Suprapubic skin (tissue), 4 donors: ENCODE measurements at regions not wholly inside any gene's neighbourhood (a gene's known extent, or its start where the extent isn't known, plus 50 kb on each side); places are given as distances from the start of the nearest gene placed in this dataset.

ENCODE experiments used
- DNase-seq, 2 donors: peaks; one replicate each; pipeline ENCODE4 v3.0.0-alpha.2; 2019; ENCODE audit warnings: low spot score in 2 of 2
- H3K27ac ChIP-seq: fragments of 200-600 bp; sonication (generic); one replicate; pipeline ENCODE4 v1.5.1; 2019
- H3K27me3 ChIP-seq: fragments of 200-600 bp; sonication (generic); one replicate; pipeline ENCODE4 v1.5.1; 2019
- H3K36me3 ChIP-seq: fragments of 200-600 bp; sonication (generic); one replicate; pipeline ENCODE4 v1.5.1; 2019
- H3K4me1 ChIP-seq: fragments of 200-600 bp; sonication (generic); one replicate; pipeline ENCODE4 v1.5.1; 2019
- H3K4me3 ChIP-seq: fragments of 200-600 bp; sonication (generic); one replicate; pipeline ENCODE4 v1.5.1; 2019; ENCODE audit warnings: mild to moderate bottlenecking
- H3K9me3 ChIP-seq: fragments of 200-600 bp; sonication (generic); one replicate; pipeline ENCODE4 v1.5.1; 2019
- CTCF ChIP-seq, 2 donors: fragments of 200-600 bp in 1 of 2; fragments of 450-650 bp in 1 of 2; sonication (generic) in 1 of 2; IDR thresholded peaks; one replicate each; pipeline ENCODE4 v1.5.1; 2016 to 2019; ENCODE audit warnings: antibody characterized with exemption in 2 of 2, mild to moderate bottlenecking in 1 of 2, moderate library complexity in 1 of 2
- EP300 ChIP-seq: sonication (generic); formaldehyde crosslinking; IDR thresholded peaks from one replicate; pipeline ENCODE4 v1.6.1; 2017; ENCODE audit warnings: antibody characterized with exemption
- POLR2A ChIP-seq, 2 donors: fragments of 450-650 bp; IDR thresholded peaks; one replicate each; pipeline ENCODE4 v1.6.1; 2017; ENCODE audit warnings: antibody characterized with exemption in 2 of 2, mild to moderate bottlenecking in 2 of 2, moderate library complexity in 2 of 2
- POLR2AphosphoS5 ChIP-seq, 3 donors: sonication (generic); formaldehyde crosslinking; IDR thresholded peaks; one replicate each; pipeline ENCODE4 v1.6.1; 2017; ENCODE audit warnings: antibody characterized with exemption in 3 of 3
- WGBS: methylation state at CpG from one replicate; pipeline ENCODE4 v1.1.5; 2018; 5-methylcytosine and 5-hydroxymethylcytosine counted together

- TF ChIP-seq EP300 (no peak), CTCF (IDR thresholded peaks at IDR 0.05) (no peak), POLR2A (IDR thresholded peaks at IDR 0.05) (no peak), POLR2AphosphoS5 (IDR thresholded peaks at IDR 0.05) (no peak)
- 81% methylated on average over 6 of the region's 6 CpGs for WGBS
Measured at GRCh38 chr11:119560291-119560690, 137.3 kb upstream of the THY1 start.

GRCh38 chr11:119552106-119552485, 129.1 kb upstream of the THY1 start:
- H3K4me1 ChIP-seq: no peaks in the 10 kb centered on the region
- no peaks in the 10 kb centered on the region for H3K36me3 ChIP-seq
- TF ChIP-seq EP300: no peak
- TF ChIP-seq POLR2A (IDR thresholded peaks at IDR 0.05): no peak
- TF ChIP-seq CTCF (IDR thresholded peaks at IDR 0.05): no peak
- no peak for TF ChIP-seq POLR2AphosphoS5 (IDR thresholded peaks at IDR 0.05)
- DNase-seq: no peak
- H3K27me3 ChIP-seq: no peaks in the 10 kb centered on the region
- no peaks in the 10 kb centered on the region for H3K9me3 ChIP-seq
- no peak overlapping the region for H3K27ac ChIP-seq
- no peak overlapping the region for H3K4me3 ChIP-seq

More at GRCh38 chr11:119560291-119560690, 137.3 kb upstream of the THY1 start:
- no peaks in the 10 kb centered on the region for H3K4me1 ChIP-seq
- no peak overlapping the region for H3K4me3 ChIP-seq
- no peaks in the 10 kb centered on the region for H3K27me3 ChIP-seq
- DNase-seq: no peak
- no peaks in the 10 kb centered on the region for H3K36me3 ChIP-seq
- no peaks in the 10 kb centered on the region for H3K9me3 ChIP-seq
- H3K27ac ChIP-seq: no peak overlapping the region

- no peak for DNase-seq
- H3K4me1 ChIP-seq: no peaks in the 10 kb centered on the region
- H3K27ac ChIP-seq: no peak overlapping the region
- no peak for TF ChIP-seq EP300
- TF ChIP-seq CTCF (IDR thresholded peaks at IDR 0.05): no peak
- no peak for TF ChIP-seq POLR2A (IDR thresholded peaks at IDR 0.05)
- TF ChIP-seq POLR2AphosphoS5 (IDR thresholded peaks at IDR 0.05): no peak
- H3K9me3 ChIP-seq: no peaks in the 10 kb centered on the region
- H3K36me3 ChIP-seq: no peaks in the 10 kb centered on the region
- no peaks in the 10 kb centered on the region for H3K27me3 ChIP-seq
- WGBS: 50% methylated on average over 5 of the region's 5 CpGs
- H3K4me3 ChIP-seq: no peak overlapping the region
Measured at GRCh38 chr11:119551420-119552105, 128.6 kb upstream of the THY1 start.

- Histone ChIP-seq H3K36me3 (no peaks in the 10 kb centered on the region), H3K4me3 (no peak overlapping the region), H3K27ac (no peak overlapping the region), H3K9me3 (no peaks in the 10 kb centered on the region), H3K4me1 (no peaks in the 10 kb centered on the region), H3K27me3 (no peaks in the 10 kb centered on the region)
- no peak for DNase-seq
- TF ChIP-seq EP300 (no peak), CTCF (IDR thresholded peaks at IDR 0.05) (no peak), POLR2A (IDR thresholded peaks at IDR 0.05) (no peak), POLR2AphosphoS5 (IDR thresholded peaks at IDR 0.05) (no peak)
- 44% methylated on average over 2 of the region's 2 CpGs for WGBS
Measured at GRCh38 chr11:119550053-119550752, 127.2 kb upstream of the THY1 start.

- Histone ChIP-seq H3K4me3 (no peak overlapping the region), H3K27me3 (no peaks in the 10 kb centered on the region), H3K4me1 (no peaks in the 10 kb centered on the region), H3K36me3 (no peaks in the 10 kb centered on the region), H3K9me3 (no peaks in the 10 kb centered on the region), H3K27ac (no peak overlapping the region)
- TF ChIP-seq CTCF (IDR thresholded peaks at IDR 0.05) (no peak), EP300 (no peak), POLR2A (IDR thresholded peaks at IDR 0.05) (no peak), POLR2AphosphoS5 (IDR thresholded peaks at IDR 0.05) (no peak)
- DNase-seq: peak in 1 of 2 donors; percentile 43
- 90% methylated on average over 5 of the region's 5 CpGs for WGBS
Measured at GRCh38 chr11:119547511-119547910, 124.5 kb upstream of the THY1 start.
